ACC112 (cell line): ENCODE measurements at regions not wholly inside any gene's neighbourhood (a gene's known extent, or its start where the extent isn't known, plus 50 kb on each side); places are given as distances from the start of the nearest gene placed in this dataset.

ENCODE experiments used
- H2AFZ ChIP-seq: fragments of 200-600 bp; sonication (generic); one replicate; pipeline ENCODE4 v1.6.0; 2017; ENCODE audit warnings: antibody characterized with exemption, low read length; ENCODE audit not compliant: unreplicated experiment
- H3K27ac ChIP-seq: fragments of 200-600 bp; sonication (generic); 2 replicates; pipeline ENCODE4 v1.5.1; 2014; ENCODE audit warnings: low read depth, mild to moderate bottlenecking, antibody characterized with exemption, low read length, moderate library complexity
- H3K27me3 ChIP-seq: fragments of 200-600 bp; sonication (generic); 2 replicates; pipeline ENCODE4 v1.6.1; 2014; ENCODE audit warnings: mild to moderate bottlenecking, antibody characterized with exemption, low read length, moderate library complexity, mixed read lengths; ENCODE audit not compliant: insufficient read depth
- H3K36me3 ChIP-seq: fragments of 200-600 bp; sonication (generic); 2 replicates; pipeline ENCODE4 v1.6.1; 2016; ENCODE audit warnings: mild to moderate bottlenecking, antibody characterized with exemption, low read length, moderate library complexity, mixed read lengths; ENCODE audit not compliant: insufficient read depth
- H3K4me1 ChIP-seq: fragments of 200-600 bp; sonication (generic); one replicate; pipeline ENCODE4 v1.6.1; 2016; ENCODE audit warnings: low read length, mixed read lengths; ENCODE audit not compliant: insufficient read depth, unreplicated experiment, control insufficient read depth
- H3K4me3 ChIP-seq: fragments of 200-600 bp; sonication (generic); 2 replicates; pipeline ENCODE4 v1.5.1; 2014; ENCODE audit warnings: mild to moderate bottlenecking, low read depth, low read length
- H3K79me2 ChIP-seq: fragments of 200-600 bp; sonication (generic); one replicate; pipeline ENCODE4 v1.6.0; 2016; ENCODE audit warnings: low read length; ENCODE audit not compliant: control insufficient read depth, unreplicated experiment, insufficient read depth

GRCh38 chr7:45235905-45236304 lies 78.3 kb downstream of the RAMP3 start:
- Histone ChIP-seq H3K36me3 (no peaks in the 10 kb centered on the region), H3K4me3 (no peak overlapping the region), H2AFZ (no peak overlapping the region), H3K27me3 (peaks cover 11% of the 10 kb centered on the region), H3K4me1 (peaks cover 22% of the 10 kb centered on the region), H3K79me2 (no peaks in the 10 kb centered on the region), H3K27ac (no peak overlapping the region)

- H3K36me3 ChIP-seq: no peaks in the 10 kb centered on the region
- no peaks in the 10 kb centered on the region for H3K79me2 ChIP-seq
- H2AFZ ChIP-seq: no peak overlapping the region
Observed at GRCh38 chr7:45236666-45237065, 79.1 kb downstream of the RAMP3 start.

GRCh38 chr7:45237788-45238461 lies 80.3 kb downstream of the RAMP3 start:
- no peaks in the 10 kb centered on the region for H3K36me3 ChIP-seq
- H3K27ac ChIP-seq: no peak overlapping the region
- H3K4me3 ChIP-seq: no peak overlapping the region
- H2AFZ ChIP-seq: no peak overlapping the region
- H3K27me3 ChIP-seq: no peaks in the 10 kb centered on the region; the same call in 1 of the 2 replicates
- H3K79me2 ChIP-seq: no peaks in the 10 kb centered on the region
- H3K4me1 ChIP-seq: peaks cover 22% of the 10 kb centered on the region

More at GRCh38 chr7:45236666-45237065, 79.1 kb downstream of the RAMP3 start:
- peaks cover 5% of the 10 kb centered on the region for H3K27me3 ChIP-seq
- H3K27ac ChIP-seq: no peak overlapping the region
- peaks cover 22% of the 10 kb centered on the region for H3K4me1 ChIP-seq
- H3K4me3 ChIP-seq: no peak overlapping the region

GRCh38 chr7:45238806-45239205 lies 81.2 kb downstream of the RAMP3 start:
- no peak overlapping the region for H2AFZ ChIP-seq
- H3K27ac ChIP-seq: no peak overlapping the region
- no peak overlapping the region for H3K4me3 ChIP-seq
- no peaks in the 10 kb centered on the region; the same call in 1 of the 2 replicates for H3K27me3 ChIP-seq
- H3K4me1 ChIP-seq: peaks cover 22% of the 10 kb centered on the region
- H3K79me2 ChIP-seq: no peaks in the 10 kb centered on the region
- H3K36me3 ChIP-seq: no peaks in the 10 kb centered on the region

- Histone ChIP-seq H3K27ac (peak overlapping the region; percentile 50), H3K4me1 (peaks cover 22% of the 10 kb centered on the region), H3K36me3 (no peaks in the 10 kb centered on the region), H3K4me3 (no peak overlapping the region), H3K79me2 (no peaks in the 10 kb centered on the region), H3K27me3 (no peaks in the 10 kb centered on the region), H2AFZ (no peak overlapping the region)
Observed at GRCh38 chr7:45239486-45239885, 81.9 kb downstream of the RAMP3 start.

GRCh38 chr7:45240273-45240771 lies 82.7 kb downstream of the RAMP3 start:
- H3K4me3 ChIP-seq: no peak overlapping the region
- peak overlapping the region; percentile 50; the same call in 1 of the 2 replicates for H3K27ac ChIP-seq
- H2AFZ ChIP-seq: no peak overlapping the region
- H3K27me3 ChIP-seq: peaks cover 6% of the 10 kb centered on the region; the same call in 1 of the 2 replicates
- no peaks in the 10 kb centered on the region for H3K36me3 ChIP-seq
- peaks cover 22% of the 10 kb centered on the region for H3K4me1 ChIP-seq
- H3K79me2 ChIP-seq: no peaks in the 10 kb centered on the region

GRCh38 chr7:45240926-45241325 lies 83.3 kb downstream of the RAMP3 start:
- H3K4me1 ChIP-seq: peaks cover 22% of the 10 kb centered on the region
- H3K36me3 ChIP-seq: no peaks in the 10 kb centered on the region
- no peaks in the 10 kb centered on the region for H3K79me2 ChIP-seq
- H3K4me3 ChIP-seq: no peak overlapping the region
- no peak overlapping the region for H2AFZ ChIP-seq
- peaks cover 10% of the 10 kb centered on the region; the same call in 1 of the 2 replicates for H3K27me3 ChIP-seq
- no peak overlapping the region for H3K27ac ChIP-seq

GRCh38 chr7:45241339-45242109 lies 83.9 kb downstream of the RAMP3 start:
- no peaks in the 10 kb centered on the region for H3K79me2 ChIP-seq
- peaks cover 14% of the 10 kb centered on the region; the same call in 1 of the 2 replicates for H3K27me3 ChIP-seq
- H2AFZ ChIP-seq: no peak overlapping the region
- peaks cover 19% of the 10 kb centered on the region for H3K4me1 ChIP-seq
- H3K4me3 ChIP-seq: no peak overlapping the region
- no peaks in the 10 kb centered on the region for H3K36me3 ChIP-seq
- H3K27ac ChIP-seq: no peak overlapping the region

- no peaks in the 10 kb centered on the region for H3K36me3 ChIP-seq
- no peak overlapping the region for H3K4me3 ChIP-seq
- H3K27ac ChIP-seq: no peak overlapping the region
- no peak overlapping the region for H2AFZ ChIP-seq
- H3K4me1 ChIP-seq: peaks cover 18% of the 10 kb centered on the region
- H3K79me2 ChIP-seq: no peaks in the 10 kb centered on the region
- peaks cover 22% of the 10 kb centered on the region for H3K27me3 ChIP-seq
Observed at GRCh38 chr7:45242261-45242660, 84.7 kb downstream of the RAMP3 start.

GRCh38 chr7:45242698-45243097 lies 85.1 kb downstream of the RAMP3 start:
- H2AFZ ChIP-seq: no peak overlapping the region
- peaks cover 18% of the 10 kb centered on the region for H3K4me1 ChIP-seq
- peaks cover 26% of the 10 kb centered on the region for H3K27me3 ChIP-seq
- no peaks in the 10 kb centered on the region for H3K79me2 ChIP-seq
- H3K27ac ChIP-seq: no peak overlapping the region
- no peak overlapping the region for H3K4me3 ChIP-seq
- H3K36me3 ChIP-seq: no peaks in the 10 kb centered on the region
